Stomach (tissue), 4 donors: ENCODE measurements at regions not wholly inside any gene's neighbourhood (a gene's known extent, or its start where the extent isn't known, plus 50 kb on each side); places are given as distances from the start of the nearest gene placed in this dataset.

Experiments used
- CTCF ChIP-seq, 7 experiments: fragments of 450-650 bp in 4 of 7; fragments of 200-600 bp in 3 of 7; sonication (generic) in 3 of 7; IDR thresholded peaks; one replicate each; pipeline ENCODE4 v1.5.1; 2016 to 2019; ENCODE audit warnings: antibody characterized with exemption in 7 of 7, control low read depth in 2 of 7, mild to moderate bottlenecking in 1 of 7
- POLR2AphosphoS5 ChIP-seq, 3 donors: sonication (generic); formaldehyde crosslinking; IDR thresholded peaks; one replicate each; pipeline ENCODE4 v1.6.1; 2016; ENCODE audit warnings: antibody characterized with exemption in 3 of 3

GRCh38 chr22:22955276-22955798, 67.7 kb downstream of the IGLL5 start:
- TF ChIP-seq CTCF (IDR thresholded peaks at IDR 0.05) (no peak), POLR2AphosphoS5 (IDR thresholded peaks at IDR 0.05) (no peak)
